Body of pancreas (tissue), 4 donors: ENCODE measurements at regions not wholly inside any gene's neighbourhood (a gene's known extent, or its start where the extent isn't known, plus 50 kb on each side); places are given as distances from the start of the nearest gene placed in this dataset.
"Not testable (repeated sequence)": the region's sequence is repeated elsewhere in the genome, so short reads cannot be mapped to it uniquely, and the experiment has no call there.

Experiments
- ATAC-seq: fragments of 150-250 bp; one replicate; pipeline ENCODE4 v1.9.1; 2016
- DNase-seq, 4 donors: peaks; one replicate each; pipeline ENCODE4 v3.0.0-alpha.2; 2019
- H3K27ac ChIP-seq, 4 donors: fragments of 200-600 bp; sonication (generic); 1 replicate in 3 of 4; 2 replicates in 1 of 4; pipeline versions ENCODE4 v1.5.1 to v1.6.1; 2016 to 2019; ENCODE audit warnings: mild to moderate bottlenecking in 1 of 4, mixed read lengths in 1 of 4, moderate library complexity in 1 of 4
- H3K27me3 ChIP-seq, 2 donors: fragments of 200-600 bp; sonication (generic); one replicate each; pipeline ENCODE4 v1.6.0; 2016; ENCODE audit warnings: mild to moderate bottlenecking in 1 of 2
- H3K36me3 ChIP-seq, 2 donors: fragments of 200-600 bp; sonication (generic); replicated peaks in 1 of 2; 2 replicates each; pipeline ENCODE4 v1.5.1; 2016; ENCODE audit warnings: low read depth in 2 of 2; ENCODE audit not compliant: insufficient read depth in 1 of 2
- H3K4me1 ChIP-seq: fragments of 200-600 bp; sonication (generic); one replicate; pipeline ENCODE4 v1.6.0; 2016
- H3K4me3 ChIP-seq, 2 donors: fragments of 200-600 bp; sonication (generic); 1 replicate in 1 of 2; 2 replicates in 1 of 2; pipeline ENCODE4 v1.5.1; 2016 to 2019
- H3K9me3 ChIP-seq, 3 donors: fragments of 200-600 bp; sonication (generic); 1 replicate in 2 of 3; 2 replicates in 1 of 3; pipeline ENCODE4 v1.5.1; 2016
- POLR2A ChIP-seq, 3 donors: fragments of 450-650 bp; IDR thresholded peaks; one replicate each; pipeline ENCODE4 v1.6.1; 2016; ENCODE audit warnings: antibody characterized with exemption in 3 of 3, mild to moderate bottlenecking in 2 of 3
- WGBS, 2 donors: methylation state at CpG; one replicate each; pipeline ENCODE4 v1.1.5; 2017; 5-methylcytosine and 5-hydroxymethylcytosine counted together
- intact Hi-C: fragments of 100-400 bp; cut with DNase I; formaldehyde crosslinking; loops from one replicate; pipeline ENCODE4 v1.15.1; 2023
- TF ChIP-seq, protein P1 (sequence below), 7 experiments: fragments of 450-650 bp in 4 of 7; fragments of 200-600 bp in 3 of 7; sonication (generic) in 3 of 7; IDR thresholded peaks; one replicate each; pipeline ENCODE4 v1.5.1; 2016 to 2019; ENCODE audit warnings: antibody characterized with exemption in 7 of 7

GRCh38 chr13:84588023-84588422 lies 705.7 kb upstream of the SLITRK1 start:
- H3K4me1 ChIP-seq: no peaks in the 10 kb centered on the region
- TF ChIP-seq POLR2A (IDR thresholded peaks at IDR 0.05): no peak
- TF ChIP-seq, protein P1, sequence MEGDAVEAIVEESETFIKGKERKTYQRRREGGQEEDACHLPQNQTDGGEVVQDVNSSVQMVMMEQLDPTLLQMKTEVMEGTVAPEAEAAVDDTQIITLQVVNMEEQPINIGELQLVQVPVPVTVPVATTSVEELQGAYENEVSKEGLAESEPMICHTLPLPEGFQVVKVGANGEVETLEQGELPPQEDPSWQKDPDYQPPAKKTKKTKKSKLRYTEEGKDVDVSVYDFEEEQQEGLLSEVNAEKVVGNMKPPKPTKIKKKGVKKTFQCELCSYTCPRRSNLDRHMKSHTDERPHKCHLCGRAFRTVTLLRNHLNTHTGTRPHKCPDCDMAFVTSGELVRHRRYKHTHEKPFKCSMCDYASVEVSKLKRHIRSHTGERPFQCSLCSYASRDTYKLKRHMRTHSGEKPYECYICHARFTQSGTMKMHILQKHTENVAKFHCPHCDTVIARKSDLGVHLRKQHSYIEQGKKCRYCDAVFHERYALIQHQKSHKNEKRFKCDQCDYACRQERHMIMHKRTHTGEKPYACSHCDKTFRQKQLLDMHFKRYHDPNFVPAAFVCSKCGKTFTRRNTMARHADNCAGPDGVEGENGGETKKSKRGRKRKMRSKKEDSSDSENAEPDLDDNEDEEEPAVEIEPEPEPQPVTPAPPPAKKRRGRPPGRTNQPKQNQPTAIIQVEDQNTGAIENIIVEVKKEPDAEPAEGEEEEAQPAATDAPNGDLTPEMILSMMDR (IDR thresholded peaks at IDR 0.05): no peak
- ATAC-seq: no peak
- intact Hi-C loops: no loop called here
- no peak overlapping the region for H3K4me3 ChIP-seq
- no peaks in the 10 kb centered on the region for H3K27me3 ChIP-seq
- H3K27ac ChIP-seq: no peak overlapping the region
- 77 to 90% methylated on average over 1 of the region's 1 CpG for WGBS, 2 donors
- H3K9me3 ChIP-seq: no peaks in the 10 kb centered on the region
- DNase-seq: no peak
- no peaks in the 10 kb centered on the region for H3K36me3 ChIP-seq

- ATAC-seq, H3K36me3 ChIP-seq, H3K9me3 ChIP-seq, DNase-seq, H3K4me1 ChIP-seq, H3K27ac ChIP-seq, intact Hi-C loops, H3K4me3 ChIP-seq, H3K27me3 ChIP-seq: not testable (repeated sequence)
- WGBS, 2 donors: 90 to 95% methylated on average over 12 of the region's 12 CpGs
These were observed 697.6 kb upstream of the SLITRK1 start for GRCh38 chr13:84579901-84580300.

- Histone ChIP-seq H3K36me3 (no peaks in the 10 kb centered on the region), H3K9me3 (no peaks in the 10 kb centered on the region), H3K27ac (no peak overlapping the region), H3K27me3 (no peaks in the 10 kb centered on the region), H3K4me1 (no peaks in the 10 kb centered on the region), H3K4me3 (no peak overlapping the region)
- DNase-seq (no peak), ATAC-seq (no peak)
- TF ChIP-seq, protein P1 (IDR thresholded peaks at IDR 0.05): peak in 5 of 7 experiments; percentile 23 to 38 (median 30)
- no peak for TF ChIP-seq POLR2A (IDR thresholded peaks at IDR 0.05)
- intact Hi-C loops: no loop called here
These were observed 692.6 kb upstream of the SLITRK1 start for GRCh38 chr13:84574851-84575250.

- Histone ChIP-seq H3K9me3 (no peaks in the 10 kb centered on the region), H3K4me1 (peaks cover 10% of the 10 kb centered on the region), H3K27me3 (no peaks in the 10 kb centered on the region), H3K27ac (no peak overlapping the region), H3K4me3 (no peak overlapping the region), H3K36me3 (no peaks in the 10 kb centered on the region)
- DNase-seq (no peak), ATAC-seq (no peak)
- intact Hi-C loops: no loop called here
- WGBS, 2 donors: 59 to 71% methylated on average over 3 of the region's 3 CpGs
- TF ChIP-seq POLR2A (IDR thresholded peaks at IDR 0.05): no peak
- TF ChIP-seq, protein P1 (IDR thresholded peaks at IDR 0.05): no peak
These were observed 689.0 kb upstream of the SLITRK1 start for GRCh38 chr13:84571264-84571663.

DNA sequence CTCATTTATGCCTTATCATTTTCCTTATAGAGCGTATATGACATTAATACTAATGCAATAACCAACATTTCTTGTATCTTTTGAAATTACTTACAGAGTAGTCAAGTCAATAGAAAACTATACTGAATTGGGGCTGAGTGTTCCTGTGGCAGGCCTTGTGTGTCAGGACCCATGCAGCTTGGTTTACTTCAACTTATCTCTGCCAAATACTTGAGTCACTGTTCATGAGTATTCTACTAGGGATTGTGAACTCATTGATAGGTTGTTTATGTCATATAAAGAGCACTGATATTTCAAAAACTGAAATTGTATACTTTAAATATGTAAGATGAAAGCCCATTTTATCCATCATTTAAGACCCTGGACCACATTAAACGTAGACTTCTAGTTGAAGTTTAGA lies 688.6 kb upstream of the SLITRK1 start:
- 91 to 95% methylated on average over 2 of the region's 2 CpGs for WGBS, 2 donors
- H3K4me1 ChIP-seq: peaks cover 10% of the 10 kb centered on the region
- H3K36me3 ChIP-seq: no peaks in the 10 kb centered on the region
- ATAC-seq (no peak), DNase-seq (no peak)
- no peaks in the 10 kb centered on the region for H3K27me3 ChIP-seq
- TF ChIP-seq POLR2A (IDR thresholded peaks at IDR 0.05): no peak
- TF ChIP-seq, protein P1 (IDR thresholded peaks at IDR 0.05): no peak
- no peak overlapping the region for H3K4me3 ChIP-seq
- H3K27ac ChIP-seq: no peak overlapping the region
- intact Hi-C loops: no loop called here
- H3K9me3 ChIP-seq: no peaks in the 10 kb centered on the region
